CD4-positive, alpha-beta T cell (primary cell): ENCODE measurements at regions not wholly inside any gene's neighbourhood (a gene's known extent, or its start where the extent isn't known, plus 50 kb on each side); places are given as distances from the start of the nearest gene placed in this dataset.

ENCODE experiments used
- ATAC-seq: fragments of 200-7000 bp; cut with Tn5 transposase; one replicate; pipeline ENCODE4 v1.10.0; 2022; ENCODE audit warnings: mild to moderate bottlenecking; ENCODE audit not compliant: poor library complexity
- CTCF ChIA-PET: fragments of 350-600 bp; sonication (Branson Sonifier 250); formaldehyde crosslinking; loops from one replicate; lab custom pipeline; 2021; ENCODE audit warnings: antibody characterized with exemption, inconsistent platforms; lab: Charles Lee
- POLR2A ChIA-PET: fragments of 350-600 bp; sonication (Branson Sonifier 250); formaldehyde crosslinking; loops from one replicate; lab custom pipeline; 2021; ENCODE audit warnings: antibody characterized with exemption, inconsistent platforms; lab: Charles Lee
- DNase-seq, 14 experiments: peaks; one replicate each; pipeline ENCODE4 v3.0.0-alpha.2; 2013 to 2020; ENCODE audit warnings: mixed read lengths in 2 of 14
- H3K27ac ChIP-seq, 2 donors: one replicate each; pipeline versions ENCODE4 v1.5.1 to v1.7.0; 2013; ENCODE audit warnings: low read length in 2 of 2, low read depth in 1 of 2, mild to moderate bottlenecking in 1 of 2
- H3K27me3 ChIP-seq, 2 experiments: 1 replicate in 1 of 2; 2 replicates in 1 of 2; pipeline versions ENCODE4 v1.6.1 to v1.7.0; 2013; ENCODE audit warnings: low read length in 2 of 2, control low read depth in 1 of 2, mild to moderate bottlenecking in 1 of 2, moderate library complexity in 1 of 2; ENCODE audit not compliant: insufficient read depth in 2 of 2, control insufficient read depth in 1 of 2
- H3K36me3 ChIP-seq: one replicate; pipeline ENCODE4 v1.6.1; 2013; ENCODE audit warnings: low read length, control low read depth; ENCODE audit not compliant: insufficient read depth
- H3K4me1 ChIP-seq: one replicate; pipeline ENCODE4 v1.6.1; 2013; ENCODE audit warnings: low read length, control low read depth; ENCODE audit not compliant: insufficient read depth
- H3K4me3 ChIP-seq: one replicate; pipeline ENCODE4 v1.5.1; 2013; ENCODE audit warnings: mild to moderate bottlenecking, low read length, moderate library complexity
- H3K9me3 ChIP-seq, 2 experiments: 1 replicate in 1 of 2; 2 replicates in 1 of 2; pipeline versions ENCODE4 v1.6.1 to v1.7.0; 2013; ENCODE audit warnings: low read length in 2 of 2, mild to moderate bottlenecking in 2 of 2, control low read depth in 1 of 2, moderate library complexity in 1 of 2; ENCODE audit not compliant: control insufficient read depth in 1 of 2, insufficient read depth in 1 of 2
- H3K27ac Mint-ChIP-seq: one replicate; pipeline ENCODE4 v1.8.0; 2020; ENCODE audit warnings: mixed read lengths
- H3K27me3 Mint-ChIP-seq: one replicate; pipeline ENCODE4 v1.8.0; 2021; ENCODE audit warnings: mixed read lengths
- H3K36me3 Mint-ChIP-seq: one replicate; pipeline ENCODE4 v1.8.0; 2021; ENCODE audit warnings: low read depth, mixed read lengths
- H3K4me1 Mint-ChIP-seq: one replicate; pipeline ENCODE4 v1.8.0; 2021; ENCODE audit warnings: low read depth, mixed read lengths
- H3K4me3 Mint-ChIP-seq: one replicate; pipeline ENCODE4 v1.8.0; 2020; ENCODE audit warnings: mild to moderate bottlenecking, mixed read lengths
- H3K9me3 Mint-ChIP-seq: one replicate; pipeline ENCODE4 v1.8.0; 2020; ENCODE audit warnings: mixed read lengths
- CTCF ChIP-seq: fragments of 200-600 bp; IDR thresholded peaks from one replicate; pipeline ENCODE4 v1.8.0; 2022; ENCODE audit warnings: antibody characterized with exemption, mild to moderate bottlenecking
- intact Hi-C, 2 experiments: fragments of 100-400 bp; cut with DNase I in 1 of 2; cut with micrococcal nuclease in 1 of 2; formaldehyde crosslinking; loops; one replicate each; pipeline versions ENCODE4 v1.15.1 to v1.9.0; 2023 to 2025; cut with DNase I, micrococcal nuclease

GRCh38 chr7:109111086-109111485 is 541.4 kb downstream of the DNAJB9 start:
- Histone ChIP-seq H3K27me3 (no peaks in the 10 kb centered on the region), H3K27ac (no peak overlapping the region), H3K4me1 (no peaks in the 10 kb centered on the region), H3K36me3 (no peaks in the 10 kb centered on the region), H3K9me3 (no peaks in the 10 kb centered on the region), H3K4me3 (no peak overlapping the region)
- no peak for TF ChIP-seq CTCF
- Mint-ChIP-seq H3K4me1 (no peaks in the 10 kb centered on the region), H3K9me3 (peaks cover 7% of the 10 kb centered on the region), H3K27ac (no peak overlapping the region), H3K36me3 (no peaks in the 10 kb centered on the region), H3K27me3 (no peaks in the 10 kb centered on the region), H3K4me3 (no peak overlapping the region)
- ATAC-seq (no peak), DNase-seq (no peak)
- ChIA-PET POLR2A (no interaction called here), CTCF (no interaction called here)
- intact Hi-C loops, result no loop called here

GRCh38 chr7:109121599-109122300 is 552.1 kb downstream of the DNAJB9 start:
- no peaks in the 10 kb centered on the region for H3K36me3 Mint-ChIP-seq
- Histone ChIP-seq H3K4me1 (no peaks in the 10 kb centered on the region), H3K36me3 (no peaks in the 10 kb centered on the region), H3K27me3 (no peaks in the 10 kb centered on the region), H3K9me3 (peaks cover 0 to 4% of the 10 kb centered on the region in 2 experiments), H3K27ac (no peak overlapping the region), H3K4me3 (no peak overlapping the region)
- no peak for ATAC-seq
- POLR2A ChIA-PET, result no interaction called here
- intact Hi-C loops, result no loop called here
- no peak overlapping the region for H3K27ac Mint-ChIP-seq
- H3K4me3 Mint-ChIP-seq, result no peak overlapping the region
- CTCF ChIA-PET, result no interaction called here
- no peak for TF ChIP-seq CTCF
- DNase-seq, result no peak
- H3K4me1 Mint-ChIP-seq, result no peaks in the 10 kb centered on the region
- no peaks in the 10 kb centered on the region for H3K27me3 Mint-ChIP-seq
- H3K9me3 Mint-ChIP-seq, result no peaks in the 10 kb centered on the region

- ATAC-seq, result no peak
- Mint-ChIP-seq H3K4me3 (no peak overlapping the region), H3K36me3 (no peaks in the 10 kb centered on the region), H3K27me3 (no peaks in the 10 kb centered on the region), H3K4me1 (no peaks in the 10 kb centered on the region), H3K27ac (no peak overlapping the region), H3K9me3 (peaks cover 3% of the 10 kb centered on the region)
- peaks cover 0 to 3% of the 10 kb centered on the region in 2 experiments for H3K9me3 ChIP-seq
- POLR2A ChIA-PET, result no interaction called here
- intact Hi-C loops, result no loop called here
- no peak overlapping the region for H3K4me3 ChIP-seq
- no peak overlapping the region for H3K27ac ChIP-seq
- no peaks in the 10 kb centered on the region for H3K36me3 ChIP-seq
- no peak for DNase-seq
- TF ChIP-seq CTCF, result no peak
- H3K27me3 ChIP-seq, result no peaks in the 10 kb centered on the region
- no peaks in the 10 kb centered on the region for H3K4me1 ChIP-seq
- CTCF ChIA-PET, result no interaction called here
These were observed 555.3 kb downstream of the DNAJB9 start for GRCh38 chr7:109125001-109125400.
